ENCODE measurements at regions not wholly inside any gene's neighbourhood (a gene's known extent, or its start where the extent isn't known, plus 50 kb on each side); places are given as distances from the start of the nearest gene placed in this dataset.

DNA sequence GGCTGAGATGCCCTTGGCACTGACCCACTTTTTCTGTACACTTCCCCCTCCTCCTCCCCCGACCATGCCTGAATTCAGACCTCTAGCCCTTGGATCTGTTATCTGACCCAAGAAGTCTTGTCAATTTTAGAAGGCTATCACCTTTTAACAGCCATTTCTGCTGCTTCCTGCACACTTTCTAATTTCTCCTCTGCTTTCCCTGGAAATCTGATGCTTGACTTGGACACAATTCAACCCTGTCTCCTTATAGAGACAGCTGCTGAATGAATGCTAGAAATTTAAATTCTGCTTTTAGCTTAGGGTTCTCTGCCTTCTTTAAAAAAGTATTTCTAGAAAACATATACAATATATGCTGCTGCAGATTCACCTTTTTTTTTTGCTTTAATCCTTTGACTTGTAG lies 417.9 kb upstream of the KLF6 start:
- TF ChIP-seq MAX (IDR thresholded peaks at IDR 0.05; ENCODE audit: low read depth, low read length) (no peak), POLR2A (IDR thresholded peaks at IDR 0.05; ENCODE audit: extremely low read depth, insufficient read length) (no peak), MYC (IDR thresholded peaks at IDR 0.05; ENCODE audit: low read depth, low read length) (no peak)
- TF ChIP-seq, protein P1, sequence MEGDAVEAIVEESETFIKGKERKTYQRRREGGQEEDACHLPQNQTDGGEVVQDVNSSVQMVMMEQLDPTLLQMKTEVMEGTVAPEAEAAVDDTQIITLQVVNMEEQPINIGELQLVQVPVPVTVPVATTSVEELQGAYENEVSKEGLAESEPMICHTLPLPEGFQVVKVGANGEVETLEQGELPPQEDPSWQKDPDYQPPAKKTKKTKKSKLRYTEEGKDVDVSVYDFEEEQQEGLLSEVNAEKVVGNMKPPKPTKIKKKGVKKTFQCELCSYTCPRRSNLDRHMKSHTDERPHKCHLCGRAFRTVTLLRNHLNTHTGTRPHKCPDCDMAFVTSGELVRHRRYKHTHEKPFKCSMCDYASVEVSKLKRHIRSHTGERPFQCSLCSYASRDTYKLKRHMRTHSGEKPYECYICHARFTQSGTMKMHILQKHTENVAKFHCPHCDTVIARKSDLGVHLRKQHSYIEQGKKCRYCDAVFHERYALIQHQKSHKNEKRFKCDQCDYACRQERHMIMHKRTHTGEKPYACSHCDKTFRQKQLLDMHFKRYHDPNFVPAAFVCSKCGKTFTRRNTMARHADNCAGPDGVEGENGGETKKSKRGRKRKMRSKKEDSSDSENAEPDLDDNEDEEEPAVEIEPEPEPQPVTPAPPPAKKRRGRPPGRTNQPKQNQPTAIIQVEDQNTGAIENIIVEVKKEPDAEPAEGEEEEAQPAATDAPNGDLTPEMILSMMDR (IDR thresholded peaks at IDR 0.05; ENCODE audit: low read depth, low read length), result no peak

All from NB4 (cell line).